Ovary (tissue), 3 donors: ENCODE measurements at regions not wholly inside any gene's neighbourhood (a gene's known extent, or its start where the extent isn't known, plus 50 kb on each side); places are given as distances from the start of the nearest gene placed in this dataset.

Experiments
- CTCF ChIP-seq, 3 donors: fragments of 450-650 bp in 2 of 3; fragments of 200-600 bp in 1 of 3; IDR thresholded peaks; one replicate each; pipeline versions ENCODE4 v1.5.1 to v1.8.0; 2016 to 2022; ENCODE audit warnings: antibody characterized with exemption in 3 of 3, mild to moderate bottlenecking in 1 of 3
- POLR2A ChIP-seq: fragments of 450-650 bp; IDR thresholded peaks from one replicate; pipeline ENCODE4 v1.6.1; 2017; ENCODE audit warnings: antibody characterized with exemption, mild to moderate bottlenecking, moderate library complexity
- donor health status: DM: no; HTN: no; CAD: no.

GRCh38 chr4:22238742-22239141 is 277.1 kb downstream of the ADGRA3 start:
- no peak for TF ChIP-seq CTCF (IDR thresholded peaks at IDR 0.05)
- TF ChIP-seq POLR2A = no peak
